ENCODE measurements at regions not wholly inside any gene's neighbourhood (a gene's known extent, or its start where the extent isn't known, plus 50 kb on each side); places are given as distances from the start of the nearest gene placed in this dataset.

DNA sequence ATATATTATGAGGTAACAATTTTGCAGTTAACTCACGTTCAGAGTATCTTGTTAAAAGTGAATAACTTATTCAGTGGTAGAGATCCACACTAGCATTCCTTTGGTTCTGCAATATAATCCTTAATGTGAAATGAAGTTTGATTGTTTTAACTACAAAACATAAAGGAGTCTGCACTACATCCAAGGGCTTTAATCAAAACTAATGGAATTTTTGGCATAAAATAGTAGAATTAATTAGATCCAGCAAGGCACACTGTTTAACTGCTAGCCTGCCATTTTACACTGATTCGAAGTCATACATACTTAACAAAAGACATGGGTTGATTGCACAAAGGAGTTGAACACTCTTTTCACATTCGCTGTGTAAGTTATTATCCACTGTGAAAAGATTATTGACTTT lies 263.0 kb upstream of the ROBO2 start:
- Histone ChIP-seq H3K9me3 (no peaks in the 10 kb centered on the region), H3K4me3 (no peak overlapping the region), H3K4me1 (no peaks in the 10 kb centered on the region), H3K27me3 (no peaks in the 10 kb centered on the region), H3K9ac (ENCODE audit: low read depth in 2 of 2, low read length in 2 of 2) (no peak overlapping the region), H3K27ac (no peak overlapping the region), H3K36me3 (no peaks in the 10 kb centered on the region)
- intact Hi-C loops (cut with DNase I), result no loop called here
- no peak for DNase-seq
- TF ChIP-seq, protein P1, sequence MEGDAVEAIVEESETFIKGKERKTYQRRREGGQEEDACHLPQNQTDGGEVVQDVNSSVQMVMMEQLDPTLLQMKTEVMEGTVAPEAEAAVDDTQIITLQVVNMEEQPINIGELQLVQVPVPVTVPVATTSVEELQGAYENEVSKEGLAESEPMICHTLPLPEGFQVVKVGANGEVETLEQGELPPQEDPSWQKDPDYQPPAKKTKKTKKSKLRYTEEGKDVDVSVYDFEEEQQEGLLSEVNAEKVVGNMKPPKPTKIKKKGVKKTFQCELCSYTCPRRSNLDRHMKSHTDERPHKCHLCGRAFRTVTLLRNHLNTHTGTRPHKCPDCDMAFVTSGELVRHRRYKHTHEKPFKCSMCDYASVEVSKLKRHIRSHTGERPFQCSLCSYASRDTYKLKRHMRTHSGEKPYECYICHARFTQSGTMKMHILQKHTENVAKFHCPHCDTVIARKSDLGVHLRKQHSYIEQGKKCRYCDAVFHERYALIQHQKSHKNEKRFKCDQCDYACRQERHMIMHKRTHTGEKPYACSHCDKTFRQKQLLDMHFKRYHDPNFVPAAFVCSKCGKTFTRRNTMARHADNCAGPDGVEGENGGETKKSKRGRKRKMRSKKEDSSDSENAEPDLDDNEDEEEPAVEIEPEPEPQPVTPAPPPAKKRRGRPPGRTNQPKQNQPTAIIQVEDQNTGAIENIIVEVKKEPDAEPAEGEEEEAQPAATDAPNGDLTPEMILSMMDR (IDR thresholded peaks at IDR 0.05), result no peak

DNA sequence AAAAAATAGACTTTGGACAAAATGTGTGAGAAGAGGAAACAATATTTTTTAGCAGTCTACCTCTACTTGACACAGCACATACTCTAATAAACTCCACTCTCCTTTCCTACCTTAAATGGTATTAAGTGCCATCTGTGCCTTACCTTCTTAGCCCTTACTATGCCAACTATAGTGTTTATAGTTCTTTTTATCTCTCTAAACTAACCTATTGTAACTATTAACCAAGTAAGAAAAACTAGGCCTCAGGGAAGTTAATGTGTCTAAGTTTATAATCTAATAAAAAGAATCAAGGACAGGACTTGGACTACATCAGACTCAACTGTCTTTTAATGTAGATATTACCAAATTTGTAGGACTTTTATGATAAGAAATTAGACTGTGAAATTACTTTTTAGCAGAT lies 251.7 kb upstream of the ROBO2 start:
- Histone ChIP-seq H3K9ac (ENCODE audit: low read depth in 2 of 2, low read length in 2 of 2) (no peak overlapping the region), H3K4me3 (no peak overlapping the region), H3K36me3 (no peaks in the 10 kb centered on the region), H3K27ac (no peak overlapping the region), H3K9me3 (no peaks in the 10 kb centered on the region), H3K4me1 (no peaks in the 10 kb centered on the region), H3K27me3 (no peaks in the 10 kb centered on the region)
- no peak for DNase-seq
- TF ChIP-seq, protein P1 (IDR thresholded peaks at IDR 0.05), result no peak
- intact Hi-C loops (cut with DNase I), result no loop called here

DNA sequence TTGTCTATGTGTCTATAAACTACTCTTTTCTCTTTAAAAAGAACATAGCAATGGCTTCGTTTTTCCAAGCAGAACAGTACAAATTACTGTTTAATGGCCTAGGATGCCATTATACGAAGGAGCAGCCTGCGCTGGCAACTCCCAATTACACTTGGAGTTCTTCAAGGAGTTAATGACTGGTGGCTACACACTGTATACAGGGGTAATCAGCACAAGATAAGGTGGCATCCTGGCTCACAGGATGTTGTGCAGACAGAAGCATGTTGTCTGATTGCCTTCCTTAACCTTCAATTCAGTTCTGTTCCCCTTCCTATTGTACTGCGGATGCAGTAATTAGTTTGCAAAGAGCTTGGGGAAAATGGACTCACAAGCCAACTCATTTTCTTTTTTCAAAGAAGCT lies 250.7 kb upstream of the ROBO2 start:
- no peak for DNase-seq
- Histone ChIP-seq H3K4me3 (no peak overlapping the region), H3K9ac (ENCODE audit: low read depth in 2 of 2, low read length in 2 of 2) (no peak overlapping the region)

DNA sequence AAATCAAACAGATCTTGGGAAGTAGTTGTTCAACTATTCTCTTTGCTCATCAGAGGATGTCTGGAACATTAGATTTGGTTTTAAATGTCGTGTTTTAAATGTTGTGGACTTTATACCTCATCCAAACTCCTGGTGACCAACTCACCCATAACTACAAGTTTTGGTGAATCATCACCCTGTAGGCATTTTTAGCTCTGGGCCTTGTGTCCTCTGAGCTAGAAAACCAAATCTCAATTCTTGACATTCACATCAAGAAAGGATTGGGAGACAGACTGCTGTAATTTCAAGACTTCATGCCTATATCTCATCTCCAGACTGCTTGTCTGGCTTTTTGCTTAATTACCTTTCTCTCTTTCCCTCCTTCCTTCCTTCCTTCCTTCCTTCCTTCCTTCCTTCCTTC lies 228.5 kb upstream of the ROBO2 start:
- Histone ChIP-seq H3K9me3 (no peaks in the 10 kb centered on the region), H3K27ac (no peak overlapping the region), H3K9ac (ENCODE audit: low read depth in 2 of 2, low read length in 2 of 2) (no peak overlapping the region), H3K36me3 (no peaks in the 10 kb centered on the region), H3K27me3 (no peaks in the 10 kb centered on the region), H3K4me1 (no peaks in the 10 kb centered on the region), H3K4me3 (no peak overlapping the region)
- intact Hi-C loops (cut with DNase I), result no loop called here
- DNase-seq, result no peak
- TF ChIP-seq, protein P1 (IDR thresholded peaks at IDR 0.05), result no peak

More for the DNA sequence above, 250.7 kb upstream of the ROBO2 start:
- intact Hi-C loops (cut with DNase I), result no loop called here
- H3K36me3 ChIP-seq, result no peaks in the 10 kb centered on the region
- no peaks in the 10 kb centered on the region for H3K4me1 ChIP-seq
- no peaks in the 10 kb centered on the region for H3K9me3 ChIP-seq
- no peak overlapping the region for H3K27ac ChIP-seq
- TF ChIP-seq, protein P1 (IDR thresholded peaks at IDR 0.05), result no peak
- no peaks in the 10 kb centered on the region for H3K27me3 ChIP-seq

DNA sequence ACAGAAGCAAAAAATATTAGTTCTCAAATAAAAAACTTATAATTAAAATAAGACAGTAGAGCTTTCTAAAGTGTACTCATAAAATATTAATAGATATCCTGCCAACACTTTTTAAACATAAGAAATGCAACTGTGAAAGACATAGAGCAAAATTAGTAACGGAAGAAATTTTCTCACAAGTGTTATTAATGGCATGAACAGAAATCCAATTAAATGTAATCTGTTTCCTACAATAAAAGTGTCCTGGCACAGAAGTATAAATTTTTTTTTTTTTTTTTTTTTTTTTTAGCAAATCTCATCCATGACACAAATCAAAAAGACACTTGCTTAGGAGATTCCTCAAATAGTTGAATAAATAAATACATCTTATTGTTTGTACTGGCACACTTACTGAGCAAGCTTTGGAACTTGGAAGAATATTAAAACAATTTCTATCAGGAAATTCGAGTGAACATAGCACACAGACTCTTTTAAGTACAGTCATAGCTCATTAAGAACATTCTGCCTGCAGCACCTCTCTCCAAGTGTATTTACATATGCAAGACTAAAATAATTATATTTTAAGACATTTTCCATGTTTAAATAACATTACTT lies 227.2 kb upstream of the ROBO2 start:
- intact Hi-C loops (cut with DNase I), result no loop called here
- Histone ChIP-seq H3K4me1 (no peaks in the 10 kb centered on the region), H3K9ac (ENCODE audit: low read depth in 2 of 2, low read length in 2 of 2) (no peak overlapping the region), H3K27me3 (no peaks in the 10 kb centered on the region), H3K27ac (no peak overlapping the region), H3K36me3 (no peaks in the 10 kb centered on the region), H3K4me3 (no peak overlapping the region), H3K9me3 (no peaks in the 10 kb centered on the region)
- DNase-seq, result no peak
- TF ChIP-seq, protein P1 (IDR thresholded peaks at IDR 0.05), result no peak

Data from colonic mucosa (tissue), 4 donors.